Glomerular visceral epithelial cell (primary cell): ENCODE measurements at regions not wholly inside any gene's neighbourhood (a gene's known extent, or its start where the extent isn't known, plus 50 kb on each side); places are given as distances from the start of the nearest gene placed in this dataset.

Source experiments
- DNase-seq: peaks from one replicate; pipeline ENCODE4 v3.0.0-alpha.2; 2016; ENCODE audit errors: extremely low spot score

DNA sequence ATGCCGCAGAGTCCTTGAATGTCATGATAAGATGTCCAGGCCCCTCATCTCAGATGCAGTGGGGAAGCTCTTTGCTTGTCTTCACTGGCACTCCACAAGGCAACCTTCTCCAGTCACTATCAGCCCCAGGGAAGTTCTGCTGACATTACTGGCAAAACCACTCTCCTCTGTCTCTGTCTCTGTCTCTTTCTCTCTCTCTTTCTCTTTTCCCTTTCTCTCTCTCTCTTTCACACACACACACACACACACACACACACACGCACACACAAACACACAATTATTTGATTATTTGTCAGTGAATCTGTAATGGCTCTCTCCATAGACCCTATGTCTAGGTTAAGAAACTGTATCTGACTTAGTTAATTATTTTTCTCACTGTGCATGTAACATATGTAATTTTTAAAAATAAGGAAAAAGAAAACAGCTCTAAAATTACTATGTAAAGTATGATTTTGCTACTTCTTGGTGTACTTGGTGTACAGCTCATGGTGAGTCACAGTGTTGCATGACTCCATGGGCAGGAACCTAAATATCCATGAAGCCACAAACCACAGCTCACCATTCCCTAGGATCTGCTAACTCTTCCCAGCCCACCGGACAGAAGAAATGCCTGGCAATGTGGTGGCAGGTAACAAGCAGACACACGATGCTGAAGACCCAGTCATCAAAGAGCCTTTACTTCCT is 594.9 kb upstream of the ID2 start:
- DNase-seq, result peak; percentile 95

DNA sequence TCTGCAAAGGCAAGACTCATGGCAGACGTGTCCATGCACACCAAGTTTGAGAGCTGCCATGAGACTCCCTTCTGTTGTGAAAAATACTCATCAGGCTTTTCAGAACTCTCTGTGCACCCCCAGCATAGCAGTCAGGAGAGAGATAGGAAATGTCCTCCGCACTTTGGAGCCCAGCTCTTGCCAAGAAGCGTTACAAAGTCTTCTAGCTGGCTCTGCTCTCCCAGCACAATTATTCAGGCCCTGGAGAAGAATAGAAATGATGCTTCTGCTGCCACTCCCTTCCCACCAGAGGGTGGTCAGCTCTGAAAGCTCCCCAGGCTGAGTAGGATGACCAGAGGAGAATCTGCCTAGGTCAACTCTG is 594.4 kb upstream of the ID2 start:
- DNase-seq, result no peak

GRCh38 chr2:8088810-8089209 is 593.0 kb upstream of the ID2 start:
- DNase-seq, result no peak

GRCh38 chr2:8089596-8089995 is 592.3 kb upstream of the ID2 start:
- peak; percentile 12 for DNase-seq

DNA sequence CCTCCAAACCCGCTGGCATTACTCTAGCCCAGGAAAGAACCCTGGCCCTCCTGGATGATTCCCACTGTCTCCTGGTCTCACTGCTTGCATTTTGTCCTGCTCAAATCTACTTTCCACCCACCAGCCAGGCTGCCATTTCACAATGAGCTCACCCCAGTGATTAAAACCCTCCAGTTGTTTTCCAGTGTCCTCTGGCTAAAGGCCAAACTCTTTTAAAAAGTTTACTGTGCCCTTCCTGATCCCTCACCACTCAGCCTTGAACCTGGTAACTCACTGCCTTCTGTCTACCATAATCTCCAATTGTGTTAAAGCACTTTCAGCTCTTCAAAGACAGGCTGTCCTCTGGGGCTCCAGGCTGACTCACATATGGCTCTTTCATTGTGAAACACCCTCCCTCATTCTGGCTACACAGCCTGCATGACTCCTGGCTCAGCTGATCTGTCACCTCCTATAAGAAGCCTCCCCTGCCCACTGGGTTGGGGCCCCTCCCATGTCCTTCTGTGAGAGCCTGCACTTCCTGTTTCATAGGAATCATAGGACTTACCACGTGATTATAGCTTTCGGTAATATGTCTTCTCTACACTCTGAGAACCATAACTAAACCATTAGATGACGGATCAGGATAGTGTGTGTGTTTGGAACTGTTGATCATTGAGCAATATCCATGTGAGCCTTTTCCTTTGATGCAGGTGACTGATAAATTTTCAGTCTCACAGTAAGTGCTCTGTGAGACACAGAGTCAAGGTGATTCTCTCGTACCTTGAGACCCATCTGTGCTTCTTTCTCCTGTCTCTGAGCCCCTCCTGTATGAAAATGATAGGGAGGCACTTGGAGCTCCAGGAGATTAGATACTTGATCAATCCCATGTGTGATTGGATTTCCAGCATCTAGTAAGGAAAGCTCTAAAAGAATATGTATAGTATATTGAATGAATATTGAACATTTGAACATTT is 590.8 kb upstream of the ID2 start:
- DNase-seq, result peak; percentile 70

DNA sequence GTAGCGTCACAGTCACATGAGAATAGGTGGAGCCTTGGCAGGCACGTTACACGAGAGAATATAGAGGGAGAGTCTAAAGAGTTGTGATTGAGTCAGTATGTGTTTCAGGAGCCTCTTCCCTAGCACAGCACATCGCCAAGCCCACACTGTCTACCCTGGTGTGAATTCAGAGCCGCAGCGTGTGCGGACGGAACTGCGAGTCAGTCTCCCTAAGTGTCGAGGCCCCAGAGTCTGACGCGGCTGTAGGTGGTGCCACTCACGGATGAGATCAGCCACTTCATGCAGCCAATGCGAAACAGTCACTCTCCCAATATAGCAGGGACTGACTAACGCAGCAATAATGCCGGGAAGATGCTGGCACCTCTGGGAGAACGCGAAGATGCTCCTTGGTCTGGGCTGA is 587.3 kb upstream of the ID2 start:
- DNase-seq, result no peak

DNA sequence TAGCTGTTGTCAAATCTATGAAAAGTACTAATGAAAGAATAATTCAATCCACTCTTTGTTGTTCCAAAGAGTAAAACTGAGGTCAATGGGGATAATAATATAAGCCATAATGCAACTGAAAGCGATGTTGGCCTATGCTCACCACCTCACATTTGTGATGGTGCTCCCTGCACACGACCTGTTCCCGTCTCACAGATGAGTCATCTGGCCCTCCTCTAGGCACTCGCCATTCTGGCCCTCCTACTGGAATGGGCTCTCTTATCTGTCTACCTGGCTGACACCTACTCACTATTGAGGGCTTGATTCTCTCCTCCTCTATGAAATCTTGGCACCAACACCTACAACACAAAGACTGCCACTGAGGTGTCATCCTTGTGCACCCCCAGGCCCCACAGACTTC is 585.9 kb upstream of the ID2 start:
- no peak for DNase-seq

GRCh38 chr2:8096484-8096883 is 585.4 kb upstream of the ID2 start:
- no peak for DNase-seq

GRCh38 chr2:8098476-8099266 is 583.2 kb upstream of the ID2 start:
- DNase-seq, result no peak

DNA sequence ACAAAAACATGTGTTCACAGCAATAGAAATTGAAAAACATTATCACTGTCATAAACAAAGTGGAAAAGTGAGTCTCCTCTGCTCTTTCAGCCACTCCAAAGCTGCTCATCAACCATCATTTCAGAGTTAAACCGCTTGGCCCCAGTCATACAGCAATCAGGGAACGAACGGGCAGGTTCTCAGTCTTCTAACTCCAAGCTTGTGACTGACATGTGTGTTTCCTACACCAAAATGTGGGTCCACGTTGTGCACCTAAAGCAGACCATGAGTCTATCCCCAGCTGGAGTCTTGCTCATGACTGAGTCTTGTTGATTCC is 582.6 kb upstream of the ID2 start:
- DNase-seq, result no peak

DNA sequence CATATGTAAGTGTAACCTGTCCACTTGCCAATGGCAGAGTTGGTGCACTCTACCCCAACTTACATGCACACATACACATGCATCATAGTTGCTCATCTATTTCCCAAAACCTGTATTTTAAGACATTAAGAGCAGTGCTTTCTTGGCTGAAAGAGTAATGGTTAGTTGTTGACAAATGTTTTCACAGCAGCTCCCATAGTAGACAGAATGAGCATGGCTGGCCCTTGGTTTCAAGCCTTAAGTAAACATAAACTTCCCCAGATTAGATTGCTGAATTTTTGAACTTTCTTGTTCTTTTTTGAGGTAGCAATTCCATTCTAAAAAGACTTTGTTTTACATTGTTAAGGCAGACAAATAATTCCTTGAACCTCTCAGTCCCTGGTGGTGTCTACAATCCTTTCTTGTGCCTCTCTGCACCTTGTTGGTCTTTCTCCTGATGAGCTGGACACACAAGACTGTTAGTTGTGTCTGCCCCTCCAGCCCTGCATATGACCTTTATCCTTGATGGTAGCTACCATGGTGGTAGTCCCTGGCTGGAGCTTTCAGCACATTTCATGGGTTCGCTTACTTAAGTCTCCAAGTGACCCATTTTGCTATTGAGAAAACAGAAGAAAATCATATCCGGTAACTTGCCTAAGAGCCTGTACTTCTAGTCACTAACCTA is 580.1 kb upstream of the ID2 start:
- DNase-seq, result no peak

GRCh38 chr2:8102470-8102869 is 579.4 kb upstream of the ID2 start:
- no peak for DNase-seq

DNA sequence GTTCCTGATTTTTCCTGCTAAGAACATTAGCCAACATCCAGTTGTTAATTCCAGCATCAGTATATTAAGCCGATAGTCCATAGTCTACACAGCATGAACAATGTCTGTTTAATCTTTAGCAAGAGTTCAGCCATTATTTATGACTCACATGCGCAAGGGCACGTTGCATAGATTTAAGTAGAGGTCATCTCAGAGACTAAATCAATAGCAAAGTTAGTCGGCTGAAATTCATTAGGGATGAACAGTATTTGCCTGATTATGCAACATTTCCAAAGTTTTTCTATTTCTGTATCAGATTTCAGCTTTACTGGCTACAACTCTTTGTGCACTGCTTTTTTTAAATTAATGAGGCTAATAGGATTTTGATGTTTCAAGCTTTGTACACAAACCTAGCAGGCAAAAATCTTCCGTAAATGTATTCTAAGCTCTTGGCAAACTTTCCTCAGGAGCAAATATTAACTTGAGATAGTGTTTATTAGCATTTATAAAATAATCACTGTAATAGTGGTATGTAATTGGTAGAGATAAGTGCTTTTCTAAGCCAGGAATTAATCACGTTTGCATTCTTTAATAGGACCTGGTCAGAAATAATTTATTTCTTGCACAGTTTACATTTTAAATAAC is 578.7 kb upstream of the ID2 start:
- DNase-seq, result peak; percentile 8

- DNase-seq, result no peak
Observed at GRCh38 chr2:8107150-8107549, 574.7 kb upstream of the ID2 start.

GRCh38 chr2:8107621-8108378 is 574.1 kb upstream of the ID2 start:
- no peak for DNase-seq

GRCh38 chr2:8110716-8111115 is 571.1 kb upstream of the ID2 start:
- no peak for DNase-seq

DNA sequence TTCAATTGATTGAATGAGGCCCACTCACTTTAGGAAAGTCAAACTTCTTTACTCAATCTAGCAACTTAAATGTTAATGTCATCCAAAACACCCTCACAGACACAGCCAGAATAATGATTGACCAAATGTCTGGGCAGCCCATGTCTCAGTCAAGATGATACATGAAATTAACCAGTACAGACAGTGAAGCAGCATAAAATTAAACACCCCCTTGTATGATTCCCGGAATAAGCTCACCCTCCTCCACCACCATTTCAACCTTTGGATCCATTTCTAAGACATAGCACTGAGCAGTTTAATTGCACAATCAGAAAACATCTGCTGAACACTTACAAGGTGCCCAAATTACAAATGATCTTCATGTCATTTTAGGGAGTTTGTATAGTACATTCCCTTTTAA is 570.7 kb upstream of the ID2 start:
- DNase-seq, result no peak

- no peak for DNase-seq
Observed at GRCh38 chr2:8115456-8115855, 566.4 kb upstream of the ID2 start.

- no peak for DNase-seq
Observed at GRCh38 chr2:8115966-8116365, 565.9 kb upstream of the ID2 start.

GRCh38 chr2:8116661-8117060 is 565.2 kb upstream of the ID2 start:
- DNase-seq, result no peak
